Erythroblast (primary cell): ENCODE measurements at regions not wholly inside any gene's neighbourhood (a gene's known extent, or its start where the extent isn't known, plus 50 kb on each side); places are given as distances from the start of the nearest gene placed in this dataset.

Source experiments
- DNase-seq, 2 experiments: peaks; one replicate each; lab custom pipeline; 2025; lab: John Stamatoyannopoulos, UW
- GATA1 ChIP-seq: IDR thresholded peaks from 2 replicates; pipeline ENCODE4 v1.6.1; 2011; ENCODE audit warnings: low read depth, mild to moderate bottlenecking, control low read depth, low read length, moderate library complexity
- POLR2A ChIP-seq: IDR thresholded peaks from 2 replicates; pipeline ENCODE4 v1.6.1; 2011; ENCODE audit warnings: mild to moderate bottlenecking, low read length

- TF ChIP-seq POLR2A (no peak), GATA1 (no peak)
- DNase-seq: no peak
Measured at GRCh38 chr3:106115557-106115956, 246.7 kb upstream of the CBLB start.

GRCh38 chr3:106116733-106117489 is 248.1 kb upstream of the CBLB start:
- DNase-seq: no peak
- TF ChIP-seq GATA1 (no peak), POLR2A (no peak)

- peak in 1 of 2 experiments; percentile 4 for DNase-seq
- TF ChIP-seq GATA1 (no peak), POLR2A (no peak)
Measured at GRCh38 chr3:106117490-106117858, 248.7 kb upstream of the CBLB start.

- DNase-seq: no peak
- TF ChIP-seq GATA1 (no peak), POLR2A (no peak)
Measured at GRCh38 chr3:106119614-106120082, 250.8 kb upstream of the CBLB start.

GRCh38 chr3:106120356-106120755 is 251.5 kb upstream of the CBLB start:
- DNase-seq: no peak
- TF ChIP-seq GATA1 (no peak), POLR2A (no peak)

- DNase-seq: no peak
- no peak for TF ChIP-seq GATA1
- no peak for TF ChIP-seq POLR2A
Measured at GRCh38 chr3:106121491-106122289, 252.9 kb upstream of the CBLB start.

- no peak for DNase-seq
Measured at GRCh38 chr3:106124818-106125217, 256.0 kb upstream of the CBLB start.

GRCh38 chr3:106125321-106125720 is 256.5 kb upstream of the CBLB start:
- no peak for DNase-seq
- no peak for TF ChIP-seq POLR2A
- no peak for TF ChIP-seq GATA1

More at GRCh38 chr3:106124818-106125217, 256.0 kb upstream of the CBLB start:
- TF ChIP-seq GATA1 (no peak), POLR2A (no peak)

GRCh38 chr3:106126067-106126845 is 257.4 kb upstream of the CBLB start:
- no peak for TF ChIP-seq GATA1
- no peak for TF ChIP-seq POLR2A
- DNase-seq: no peak

GRCh38 chr3:106126846-106127235 is 258.0 kb upstream of the CBLB start:
- no peak for TF ChIP-seq POLR2A
- TF ChIP-seq GATA1: no peak
- DNase-seq: no peak

GRCh38 chr3:106129939-106130338 is 261.1 kb upstream of the CBLB start:
- TF ChIP-seq POLR2A (no peak), GATA1 (no peak)
- no peak for DNase-seq

GRCh38 chr3:106130384-106131198 is 261.8 kb upstream of the CBLB start:
- TF ChIP-seq POLR2A (no peak), GATA1 (no peak)
- peak in 1 of 2 experiments; percentile 12 for DNase-seq
